ENCODE measurements at regions not wholly inside any gene's neighbourhood (a gene's known extent, or its start where the extent isn't known, plus 50 kb on each side); places are given as distances from the start of the nearest gene placed in this dataset.

- Histone ChIP-seq H3K36me3 (replicated peaks in 1 of 2; ENCODE audit: control insufficient read depth in 1 of 2, insufficient read depth in 2 of 2, low read length in 1 of 2) (peaks cover 0 to under 1% of the 10 kb centered on the region in 2 experiments), H3K4me2 (no peak overlapping the region), H3K27ac (ENCODE audit: low read depth in 2 of 2, low read length in 1 of 2) (no peak overlapping the region), H3K9me2 (no peaks in the 10 kb centered on the region), H3K9me3 (peaks cover 14% of the 10 kb centered on the region; the same call in 1 of the 2 replicates), H3K27me3 (ENCODE audit: insufficient read depth) (no peaks in the 10 kb centered on the region), H4K20me1 (ENCODE audit: insufficient read depth) (no peaks in the 10 kb centered on the region), H3K9ac (no peak overlapping the region), H3K4me3 (ENCODE audit: low read depth in 2 of 2, low read length in 1 of 2) (no peak overlapping the region), H3K79me2 (ENCODE audit: insufficient read depth) (no peaks in the 10 kb centered on the region), H3F3A (replicated peaks; ENCODE audit: insufficient read depth) (no peaks in the 10 kb centered on the region), H3K4me1 (ENCODE audit: control insufficient read depth in 1 of 2, insufficient read depth in 2 of 2, low read depth in 1 of 2, low read length in 1 of 2) (no peaks in the 10 kb centered on the region), H2AFZ (ENCODE audit: low read depth) (no peak overlapping the region)
- ChIA-PET CTCF (no interaction called here), POLR2A (no interaction called here)
- 86% methylated on average over 1 of the region's 1 CpG for WGBS (ENCODE audit: low lambda C conversion rate)
- no peak for TF ChIP-seq RXRA (IDR thresholded peaks at IDR 0.05; ENCODE audit: borderline replicate concordance, low read depth)
- TF ChIP-seq TEAD4 (IDR thresholded peaks at IDR 0.05; ENCODE audit: borderline replicate concordance, insufficient read depth) = no peak
- no peak for TF ChIP-seq USF1 (IDR thresholded peaks at IDR 0.05; ENCODE audit: borderline replicate concordance, low read depth)
- TF ChIP-seq GATA2 (CRISPR knock-in tag; IDR thresholded peaks at IDR 0.05) = no peak
- TF ChIP-seq YY1 (IDR thresholded peaks at IDR 0.05; ENCODE audit: low read depth) = no peak
- TF ChIP-seq, protein P1, sequence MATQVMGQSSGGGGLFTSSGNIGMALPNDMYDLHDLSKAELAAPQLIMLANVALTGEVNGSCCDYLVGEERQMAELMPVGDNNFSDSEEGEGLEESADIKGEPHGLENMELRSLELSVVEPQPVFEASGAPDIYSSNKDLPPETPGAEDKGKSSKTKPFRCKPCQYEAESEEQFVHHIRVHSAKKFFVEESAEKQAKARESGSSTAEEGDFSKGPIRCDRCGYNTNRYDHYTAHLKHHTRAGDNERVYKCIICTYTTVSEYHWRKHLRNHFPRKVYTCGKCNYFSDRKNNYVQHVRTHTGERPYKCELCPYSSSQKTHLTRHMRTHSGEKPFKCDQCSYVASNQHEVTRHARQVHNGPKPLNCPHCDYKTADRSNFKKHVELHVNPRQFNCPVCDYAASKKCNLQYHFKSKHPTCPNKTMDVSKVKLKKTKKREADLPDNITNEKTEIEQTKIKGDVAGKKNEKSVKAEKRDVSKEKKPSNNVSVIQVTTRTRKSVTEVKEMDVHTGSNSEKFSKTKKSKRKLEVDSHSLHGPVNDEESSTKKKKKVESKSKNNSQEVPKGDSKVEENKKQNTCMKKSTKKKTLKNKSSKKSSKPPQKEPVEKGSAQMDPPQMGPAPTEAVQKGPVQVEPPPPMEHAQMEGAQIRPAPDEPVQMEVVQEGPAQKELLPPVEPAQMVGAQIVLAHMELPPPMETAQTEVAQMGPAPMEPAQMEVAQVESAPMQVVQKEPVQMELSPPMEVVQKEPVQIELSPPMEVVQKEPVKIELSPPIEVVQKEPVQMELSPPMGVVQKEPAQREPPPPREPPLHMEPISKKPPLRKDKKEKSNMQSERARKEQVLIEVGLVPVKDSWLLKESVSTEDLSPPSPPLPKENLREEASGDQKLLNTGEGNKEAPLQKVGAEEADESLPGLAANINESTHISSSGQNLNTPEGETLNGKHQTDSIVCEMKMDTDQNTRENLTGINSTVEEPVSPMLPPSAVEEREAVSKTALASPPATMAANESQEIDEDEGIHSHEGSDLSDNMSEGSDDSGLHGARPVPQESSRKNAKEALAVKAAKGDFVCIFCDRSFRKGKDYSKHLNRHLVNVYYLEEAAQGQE (IDR thresholded peaks at IDR 0.05; ENCODE audit: low read depth, low read length) = no peak
- no peak for TF ChIP-seq FOXJ3 (CRISPR knock-in tag; IDR thresholded peaks at IDR 0.05)
- no peak for TF ChIP-seq EZH2phosphoT487 (IDR thresholded peaks at IDR 0.05; ENCODE audit: borderline replicate concordance, low read depth)
- no peak for TF ChIP-seq POLR2AphosphoS5 (IDR thresholded peaks at IDR 0.05; ENCODE audit: low read depth, low read length)
- no peak for TF ChIP-seq EP300 (IDR thresholded peaks at IDR 0.05; ENCODE audit: borderline replicate concordance in 1 of 2, low read depth in 1 of 2, low read length in 1 of 2)
- TF ChIP-seq CHD2 (IDR thresholded peaks at IDR 0.05; ENCODE audit: low read length, partially characterized antibody) = no peak
- no peak for TF ChIP-seq MEF2A (IDR thresholded peaks at IDR 0.05; ENCODE audit: borderline replicate concordance, low read depth)
- TF ChIP-seq SIN3A (IDR thresholded peaks at IDR 0.05; ENCODE audit: borderline replicate concordance, low read depth, low read length) = no peak
- TF ChIP-seq, protein P2, sequence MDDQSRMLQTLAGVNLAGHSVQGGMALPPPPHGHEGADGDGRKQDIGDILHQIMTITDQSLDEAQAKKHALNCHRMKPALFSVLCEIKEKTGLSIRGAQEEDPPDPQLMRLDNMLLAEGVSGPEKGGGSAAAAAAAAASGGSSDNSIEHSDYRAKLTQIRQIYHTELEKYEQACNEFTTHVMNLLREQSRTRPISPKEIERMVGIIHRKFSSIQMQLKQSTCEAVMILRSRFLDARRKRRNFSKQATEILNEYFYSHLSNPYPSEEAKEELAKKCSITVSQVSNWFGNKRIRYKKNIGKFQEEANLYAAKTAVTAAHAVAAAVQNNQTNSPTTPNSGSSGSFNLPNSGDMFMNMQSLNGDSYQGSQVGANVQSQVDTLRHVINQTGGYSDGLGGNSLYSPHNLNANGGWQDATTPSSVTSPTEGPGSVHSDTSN (IDR thresholded peaks at IDR 0.05) = no peak
- no peak for DNase-seq
Observed at GRCh38 chr6:81624453-81624852, 128.0 kb downstream of the TENT5A start.
